ENCODE measurements at regions not wholly inside any gene's neighbourhood (a gene's known extent, or its start where the extent isn't known, plus 50 kb on each side); places are given as distances from the start of the nearest gene placed in this dataset.

GRCh38 chr6:34618430-34619182 lies 62.5 kb upstream of the SPDEF start:
- DNase-seq (ENCODE audit: low spot score), result no peak
- no peak overlapping the region for H3K4me3 Mint-ChIP-seq (ENCODE audit: unreplicated experiment)
- no peak for TF ChIP-seq CTCF (IDR thresholded peaks at IDR 0.05; ENCODE audit: unreplicated experiment)
- H3K36me3 Mint-ChIP-seq (ENCODE audit: low read depth, unreplicated experiment), result peaks cover 4% of the 10 kb centered on the region
- no peaks in the 10 kb centered on the region for H3K9me3 Mint-ChIP-seq (ENCODE audit: unreplicated experiment)
- H3K4me1 Mint-ChIP-seq (ENCODE audit: unreplicated experiment), result peaks cover 25% of the 10 kb centered on the region
- no peaks in the 10 kb centered on the region for H3K27me3 Mint-ChIP-seq (ENCODE audit: unreplicated experiment)
- H3K27ac Mint-ChIP-seq (ENCODE audit: unreplicated experiment), result no peak overlapping the region

- Mint-ChIP-seq H3K4me3 (ENCODE audit: unreplicated experiment) (no peak overlapping the region), H3K27me3 (ENCODE audit: unreplicated experiment) (no peaks in the 10 kb centered on the region), H3K36me3 (ENCODE audit: low read depth, unreplicated experiment) (peaks cover 4% of the 10 kb centered on the region), H3K27ac (ENCODE audit: unreplicated experiment) (no peak overlapping the region), H3K4me1 (ENCODE audit: unreplicated experiment) (peaks cover 25% of the 10 kb centered on the region), H3K9me3 (ENCODE audit: unreplicated experiment) (no peaks in the 10 kb centered on the region)
- no peak for TF ChIP-seq CTCF (IDR thresholded peaks at IDR 0.05; ENCODE audit: unreplicated experiment)
- no peak for DNase-seq (ENCODE audit: low spot score)
Measured at GRCh38 chr6:34617231-34617630, 61.1 kb upstream of the SPDEF start.

GRCh38 chr6:34616227-34616585 lies 60.1 kb upstream of the SPDEF start:
- Mint-ChIP-seq H3K4me3 (ENCODE audit: unreplicated experiment) (peak overlapping the region; percentile 6), H3K27me3 (ENCODE audit: unreplicated experiment) (no peaks in the 10 kb centered on the region), H3K4me1 (ENCODE audit: unreplicated experiment) (peaks cover 25% of the 10 kb centered on the region), H3K9me3 (ENCODE audit: unreplicated experiment) (no peaks in the 10 kb centered on the region), H3K27ac (ENCODE audit: unreplicated experiment) (no peak overlapping the region), H3K36me3 (ENCODE audit: low read depth, unreplicated experiment) (peaks cover 4% of the 10 kb centered on the region)
- TF ChIP-seq CTCF (IDR thresholded peaks at IDR 0.05; ENCODE audit: unreplicated experiment), result no peak
- DNase-seq (ENCODE audit: low spot score), result no peak

- DNase-seq (ENCODE audit: low spot score), result no peak
- Mint-ChIP-seq H3K27ac (ENCODE audit: unreplicated experiment) (no peak overlapping the region), H3K9me3 (ENCODE audit: unreplicated experiment) (no peaks in the 10 kb centered on the region), H3K4me1 (ENCODE audit: unreplicated experiment) (peaks cover 25% of the 10 kb centered on the region), H3K36me3 (ENCODE audit: low read depth, unreplicated experiment) (peaks cover 4% of the 10 kb centered on the region), H3K4me3 (ENCODE audit: unreplicated experiment) (no peak overlapping the region), H3K27me3 (ENCODE audit: unreplicated experiment) (no peaks in the 10 kb centered on the region)
- no peak for TF ChIP-seq CTCF (IDR thresholded peaks at IDR 0.05; ENCODE audit: unreplicated experiment)
Measured at GRCh38 chr6:34615574-34616226, 59.6 kb upstream of the SPDEF start.

GRCh38 chr6:34610819-34611477 lies 54.8 kb upstream of the SPDEF start:
- no peaks in the 10 kb centered on the region for H3K9me3 Mint-ChIP-seq (ENCODE audit: unreplicated experiment)
- peaks cover 3% of the 10 kb centered on the region for H3K4me1 Mint-ChIP-seq (ENCODE audit: unreplicated experiment)
- H3K27ac Mint-ChIP-seq (ENCODE audit: unreplicated experiment), result no peak overlapping the region

More at GRCh38 chr6:34610819-34611477, 54.8 kb upstream of the SPDEF start:
- Mint-ChIP-seq H3K36me3 (ENCODE audit: low read depth, unreplicated experiment) (no peaks in the 10 kb centered on the region), H3K4me3 (ENCODE audit: unreplicated experiment) (no peak overlapping the region), H3K27me3 (ENCODE audit: unreplicated experiment) (no peaks in the 10 kb centered on the region)
- no peak for TF ChIP-seq CTCF (IDR thresholded peaks at IDR 0.05; ENCODE audit: unreplicated experiment)
- no peak for DNase-seq (ENCODE audit: low spot score)

All from endothelial cell (in vitro differentiated cells).